ENCODE measurements at regions not wholly inside any gene's neighbourhood (a gene's known extent, or its start where the extent isn't known, plus 50 kb on each side); places are given as distances from the start of the nearest gene placed in this dataset.

DNA sequence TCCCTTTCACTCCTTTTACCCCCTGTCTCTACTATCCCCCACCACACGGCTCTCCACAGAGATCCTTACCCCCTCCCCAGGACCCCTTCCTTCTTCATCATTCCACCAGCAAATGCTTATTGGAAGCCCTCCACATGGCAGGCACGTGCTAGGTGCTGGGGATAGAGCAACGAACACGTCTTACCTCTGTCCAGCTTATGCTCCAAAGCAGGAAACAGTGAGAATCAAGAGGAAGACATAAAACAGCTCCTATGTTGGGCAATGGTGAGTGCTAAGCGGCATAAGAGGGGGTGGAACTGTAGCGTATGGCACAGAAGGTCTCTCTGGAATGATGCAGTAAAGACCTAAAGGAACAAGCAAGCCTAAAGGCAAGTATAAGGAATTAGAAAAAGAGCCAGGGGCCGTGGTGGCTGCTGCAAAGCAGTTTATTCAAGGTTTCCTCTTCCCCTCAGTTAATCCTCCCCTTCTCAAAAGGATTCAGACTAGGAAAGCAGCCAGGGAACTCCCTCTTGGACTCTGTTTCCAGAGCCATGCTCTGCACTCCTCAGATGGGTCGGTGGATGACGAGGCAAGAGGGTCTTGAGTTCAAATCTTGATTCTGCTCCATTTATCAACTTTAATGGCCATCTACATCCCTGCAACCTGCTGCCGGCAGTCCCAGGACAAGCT lies 289.4 kb downstream of the FOXO1 start:
- DNase-seq = no peak

DNA sequence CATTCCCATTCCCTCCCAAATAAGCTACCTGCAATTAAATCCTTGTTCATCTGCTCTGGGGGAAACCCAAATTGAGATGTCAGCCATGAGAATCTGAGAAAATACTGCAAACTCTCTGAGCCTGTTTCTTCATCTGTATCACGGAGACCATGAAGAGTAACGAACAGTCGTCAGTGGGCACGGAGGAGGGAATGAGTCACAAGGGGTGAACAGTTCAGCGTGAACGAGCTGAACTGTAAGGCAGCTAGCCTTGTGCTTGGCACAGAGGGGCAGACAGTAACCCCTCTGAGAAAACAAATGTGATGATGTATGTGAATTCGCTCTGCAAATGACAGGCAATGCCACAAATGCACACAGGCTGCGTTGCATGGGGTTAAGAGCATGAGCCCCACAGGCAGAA lies 288.7 kb downstream of the FOXO1 start:
- no peak for DNase-seq

DNA sequence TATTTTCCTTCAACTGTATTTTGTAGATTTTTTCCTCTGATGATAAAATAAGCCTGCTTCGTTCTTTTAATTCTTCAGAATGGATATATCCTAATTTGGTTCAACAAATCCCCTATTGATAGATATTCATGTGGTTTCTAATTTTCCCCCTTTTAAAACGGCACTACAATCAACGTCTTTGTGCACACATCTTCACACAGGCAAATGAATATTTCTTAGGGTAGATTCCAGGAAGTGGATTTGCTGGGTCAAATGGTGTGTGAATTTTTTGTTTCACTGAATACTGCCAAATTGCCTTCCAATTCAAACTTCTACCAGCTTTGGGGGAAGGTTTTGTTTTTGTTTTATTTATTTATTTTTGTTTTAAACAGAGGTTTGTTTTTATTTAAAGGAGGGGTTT lies 287.2 kb downstream of the FOXO1 start:
- DNase-seq = peak; percentile 34

DNA sequence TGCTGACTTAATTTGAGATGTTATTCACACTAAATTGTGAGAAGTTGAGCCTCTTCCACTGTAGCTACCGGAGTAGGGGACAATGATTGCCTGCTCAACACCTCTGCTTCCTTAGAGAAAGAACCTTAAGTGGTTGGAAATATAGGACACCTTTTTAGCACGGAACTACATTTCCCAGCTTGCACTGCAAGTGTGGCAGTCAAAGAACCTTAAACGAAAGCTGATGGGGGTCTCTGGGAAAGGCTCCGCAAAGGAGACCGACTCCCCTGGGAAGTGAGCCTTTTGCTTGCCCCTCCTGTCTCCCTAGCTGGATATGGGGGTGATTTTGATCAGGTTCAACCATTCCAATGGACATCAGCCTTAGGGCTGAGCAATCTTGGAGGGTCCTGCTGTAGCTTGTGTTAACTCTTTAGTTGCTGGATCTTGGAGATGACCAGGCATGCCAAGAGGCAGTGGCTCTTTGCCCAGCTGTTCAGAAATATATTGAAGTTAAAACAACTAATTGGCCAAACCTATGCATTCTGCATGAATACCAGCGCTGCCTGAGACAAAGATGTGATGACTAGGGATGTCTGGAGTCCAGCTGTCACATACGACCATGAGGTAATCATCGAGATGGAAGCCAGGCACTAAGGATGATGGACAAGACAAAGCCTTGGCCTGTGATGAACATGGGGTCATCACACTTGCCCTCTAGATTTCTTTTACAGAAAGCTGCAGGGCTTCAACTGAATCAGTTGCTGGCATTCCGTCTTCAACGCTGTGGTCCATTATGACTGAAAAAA lies 286.5 kb downstream of the FOXO1 start:
- no peak for DNase-seq

DNA sequence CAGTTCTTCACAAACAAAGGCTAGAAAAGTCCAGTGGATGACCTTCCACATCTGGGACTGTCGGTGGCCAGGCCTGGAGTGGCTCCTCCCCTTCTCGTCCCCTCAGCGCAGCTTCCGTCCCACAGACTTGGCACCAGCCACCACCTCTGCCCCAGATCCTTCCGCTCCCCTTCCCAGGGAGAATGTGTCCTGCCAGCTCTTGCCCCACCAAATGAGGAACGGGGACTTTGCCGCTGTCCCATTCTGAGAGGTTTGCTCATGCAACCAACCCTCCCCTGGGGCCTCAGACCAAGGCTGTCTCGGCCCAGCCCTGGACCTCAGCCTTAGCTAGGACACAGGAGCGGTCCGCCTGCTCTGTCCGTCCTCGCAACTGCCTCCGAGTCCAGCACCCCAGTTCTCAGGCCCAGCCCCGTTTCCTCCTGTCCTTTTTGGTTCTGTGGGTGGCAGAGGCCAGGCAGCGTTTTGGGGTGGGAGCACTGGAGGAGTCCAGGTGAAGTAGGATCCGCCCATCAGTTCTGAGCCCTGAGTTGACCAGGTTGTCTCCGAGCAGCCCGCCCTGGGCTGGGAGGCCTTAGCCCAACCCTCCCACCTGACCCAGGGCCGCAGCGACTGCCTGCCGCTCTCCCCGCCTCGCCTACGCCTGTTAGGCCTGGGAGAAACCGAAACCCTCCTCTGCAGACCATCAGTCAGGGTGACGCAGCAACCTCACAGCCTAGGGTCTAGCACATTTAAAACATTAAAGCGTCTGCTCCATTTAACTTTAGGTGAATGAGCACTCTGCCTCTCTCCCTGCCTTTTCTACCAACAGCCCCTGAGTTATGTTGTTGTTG lies 284.3 kb downstream of the FOXO1 start:
- DNase-seq = no peak

DNA sequence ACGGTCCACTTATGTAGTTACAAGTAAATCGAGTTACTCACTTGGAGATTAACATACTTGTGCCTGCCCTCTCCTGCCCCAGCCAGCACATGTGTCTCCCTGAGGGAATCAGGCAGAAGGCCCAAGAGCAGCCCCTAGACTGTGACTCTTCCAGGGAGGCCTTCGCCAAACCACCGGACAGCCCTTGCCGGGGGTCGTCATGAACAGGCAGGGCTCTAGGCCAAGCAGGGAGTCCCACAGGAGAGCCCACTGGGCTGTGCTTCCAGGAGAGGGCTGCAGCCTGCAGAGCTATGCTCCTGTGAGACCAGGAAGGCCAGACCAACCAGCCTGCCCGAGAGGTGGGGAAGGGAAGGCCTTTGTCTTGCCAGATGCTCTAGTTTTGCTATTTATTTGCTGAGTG lies 283.3 kb downstream of the FOXO1 start:
- DNase-seq = no peak

DNA sequence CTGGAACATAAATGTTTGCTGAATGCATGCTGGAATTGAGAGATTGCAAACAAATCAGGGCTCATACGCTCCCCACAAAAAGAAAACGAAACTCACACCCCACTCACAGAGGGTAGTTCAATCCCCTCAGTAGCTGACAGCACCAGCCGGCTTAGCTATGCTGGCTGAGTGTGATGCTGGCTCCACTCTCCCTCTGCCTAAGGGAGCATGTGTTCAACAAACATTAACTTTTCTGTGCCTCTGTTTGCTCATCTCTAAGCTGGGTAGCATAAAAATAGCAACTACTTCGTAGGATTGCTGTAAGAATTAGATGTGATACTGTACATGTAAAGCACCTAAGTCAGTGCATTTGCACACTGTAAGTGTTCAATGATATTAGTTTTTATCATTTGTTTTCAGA lies 282.6 kb downstream of the FOXO1 start:
- DNase-seq = no peak

DNA sequence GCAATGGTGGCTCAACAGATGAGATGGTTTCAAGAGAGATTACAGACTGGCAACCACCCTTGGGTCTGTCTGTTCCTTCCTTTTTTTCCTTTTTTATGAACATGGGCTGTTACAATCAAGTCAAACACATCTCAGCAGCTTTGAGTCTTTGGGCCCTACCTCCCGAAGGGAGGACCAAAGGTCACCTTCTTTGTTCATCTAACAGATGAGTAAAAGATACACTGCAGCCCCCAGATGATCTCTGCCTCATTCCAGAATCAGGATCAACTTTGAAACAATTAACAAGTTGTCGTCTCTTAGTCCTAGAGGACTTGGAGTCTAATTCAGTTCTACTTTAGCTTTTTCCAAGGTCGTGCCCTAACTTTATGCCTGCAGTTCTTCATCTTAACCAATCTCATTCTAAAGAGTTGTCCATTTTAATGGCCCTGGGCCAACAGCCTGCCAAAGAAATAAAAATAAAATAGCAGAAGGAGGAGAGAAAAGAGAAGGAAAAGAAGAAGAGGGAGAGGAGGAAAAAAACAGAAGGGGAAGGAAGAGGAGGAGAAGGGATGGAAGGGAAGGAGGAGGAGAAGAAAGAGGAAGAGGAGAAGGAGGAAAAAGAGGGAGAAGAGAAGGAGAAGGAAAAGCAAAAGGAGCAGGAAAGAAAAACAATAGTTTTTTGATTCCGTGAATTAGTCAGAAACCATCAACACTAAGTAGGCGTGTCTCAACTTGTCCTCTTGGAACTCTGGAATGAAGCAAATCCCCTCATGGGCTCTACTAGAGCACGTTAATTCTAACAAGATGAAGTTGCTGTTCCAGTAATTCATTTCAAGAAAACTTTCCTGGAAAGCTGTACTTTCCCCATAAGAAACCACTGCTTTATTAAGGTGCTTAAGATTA lies 281.2 kb downstream of the FOXO1 start:
- no peak for DNase-seq

DNA sequence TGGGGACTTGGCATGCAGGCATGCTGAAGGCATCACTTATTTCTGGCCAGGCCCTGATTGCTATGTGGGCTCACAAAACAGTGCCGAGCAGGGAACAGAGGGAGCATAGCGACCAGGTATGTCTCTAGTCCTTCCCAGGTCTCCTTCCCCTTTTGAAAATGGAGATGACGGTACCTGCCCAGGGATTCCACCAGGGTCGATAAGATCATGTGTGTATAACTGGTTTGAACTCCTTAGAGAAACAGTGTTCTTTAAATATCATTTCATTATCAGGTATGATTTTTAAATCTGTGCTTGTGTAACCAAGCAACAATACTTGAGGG lies 280.6 kb downstream of the FOXO1 start:
- DNase-seq = no peak

DNA sequence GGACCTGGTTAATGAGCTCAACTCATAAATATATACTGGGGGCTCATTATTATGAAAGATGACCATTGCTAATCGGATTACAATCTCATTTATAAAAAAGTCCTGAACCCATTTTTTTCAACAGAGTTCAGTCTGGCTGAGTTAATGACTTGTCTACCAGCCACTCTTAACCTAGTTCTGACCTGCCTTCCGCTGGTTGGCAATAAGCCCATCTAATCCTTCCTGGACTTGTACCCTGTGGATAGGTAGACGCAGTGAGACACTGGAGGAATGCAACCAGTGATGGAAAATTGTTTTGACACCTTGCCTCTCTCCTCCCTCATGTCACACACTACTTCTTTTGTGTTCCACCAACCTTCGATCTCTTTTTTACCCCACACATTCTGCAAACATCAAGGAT lies 279.9 kb downstream of the FOXO1 start:
- DNase-seq = no peak

DNA sequence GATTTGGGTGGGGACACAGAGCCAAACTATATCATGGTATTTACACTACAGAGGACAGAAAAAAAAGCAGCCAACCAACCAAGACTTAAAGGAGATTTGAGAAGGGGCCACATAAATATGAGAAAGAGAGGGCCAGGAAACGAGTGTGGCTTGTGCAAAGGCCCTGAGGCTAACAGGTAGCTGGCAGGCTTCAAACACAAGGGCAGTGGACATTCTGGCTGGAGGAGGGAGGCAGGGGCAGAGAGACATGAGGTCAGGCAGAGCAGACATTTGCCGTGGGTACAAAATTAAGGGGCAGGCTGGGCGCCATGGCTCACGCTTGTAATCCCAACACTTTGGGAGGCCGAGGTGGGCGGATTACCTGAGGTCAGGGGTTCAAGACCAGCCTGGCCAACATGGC lies 278.7 kb downstream of the FOXO1 start:
- no peak for DNase-seq

DNA sequence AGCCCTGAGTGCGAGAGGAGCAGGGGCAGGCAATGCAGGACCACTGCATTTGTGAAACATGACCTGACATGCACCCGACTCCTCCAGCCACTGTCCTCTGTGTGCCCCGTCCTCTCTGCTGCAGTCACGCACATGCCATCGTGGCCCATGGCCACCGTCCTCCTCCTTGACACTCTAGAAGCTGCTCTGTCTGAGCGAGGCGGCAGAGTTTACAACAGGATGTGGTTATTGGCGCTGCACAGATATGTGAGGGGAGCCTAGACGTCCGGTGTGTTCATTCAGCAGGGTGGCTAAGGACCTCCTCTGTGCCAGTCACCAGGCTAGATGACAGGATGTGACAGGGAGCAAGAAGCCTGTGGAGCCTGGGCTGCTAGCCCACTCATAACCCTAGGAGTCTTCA lies 277.8 kb downstream of the FOXO1 start:
- no peak for DNase-seq

DNA sequence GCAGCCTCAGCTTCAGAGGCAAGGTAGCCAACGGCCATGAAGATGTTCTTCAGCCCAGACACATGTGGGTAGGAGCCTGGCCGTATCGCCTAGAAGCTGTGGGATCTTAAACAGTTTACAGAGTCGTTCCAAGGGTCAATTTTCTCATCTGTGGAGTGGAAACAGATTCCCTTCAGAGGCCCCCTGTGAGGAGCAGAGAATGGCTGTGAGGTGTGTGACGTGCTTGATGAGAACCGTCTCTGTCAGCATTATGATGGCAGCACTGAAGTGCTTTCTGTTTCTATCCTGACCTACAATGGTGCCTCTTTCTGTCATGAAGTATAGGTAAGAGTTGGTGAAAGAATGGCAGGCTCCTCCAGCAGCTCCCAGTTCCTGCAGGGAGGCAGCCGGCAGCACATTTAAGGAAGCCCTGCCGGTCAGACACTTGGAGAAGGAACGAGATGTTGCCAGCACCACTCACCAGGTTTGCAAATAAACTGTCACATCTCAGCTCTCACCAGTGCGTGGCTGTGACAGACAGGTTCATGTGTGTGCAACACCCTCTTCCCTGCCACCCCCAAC lies 277.3 kb downstream of the FOXO1 start:
- DNase-seq = no peak

DNA sequence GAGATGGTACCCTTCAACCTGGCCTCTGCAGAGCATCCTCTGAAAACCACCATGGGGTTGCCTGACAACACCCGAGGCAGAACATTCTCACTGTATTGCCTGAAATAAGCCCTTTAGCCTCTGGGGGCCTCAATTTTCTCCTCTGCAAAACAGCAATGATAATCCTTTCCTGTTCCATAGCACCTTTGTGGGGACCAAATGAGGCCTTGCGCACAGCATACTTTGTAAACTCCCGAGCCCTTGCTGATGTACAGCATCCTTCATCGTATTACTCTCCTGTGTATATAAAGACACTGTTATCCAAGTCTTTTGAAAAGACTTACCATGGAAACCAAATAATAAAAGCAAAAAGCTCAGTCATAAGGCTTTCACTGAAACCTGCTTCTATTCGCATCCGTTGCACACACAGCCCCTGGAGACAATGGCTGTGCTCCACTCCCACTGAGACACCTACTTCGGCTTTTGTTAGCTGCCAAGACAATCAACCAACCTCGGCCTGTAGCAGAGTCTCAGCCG lies 276.0 kb downstream of the FOXO1 start:
- DNase-seq = no peak

DNA sequence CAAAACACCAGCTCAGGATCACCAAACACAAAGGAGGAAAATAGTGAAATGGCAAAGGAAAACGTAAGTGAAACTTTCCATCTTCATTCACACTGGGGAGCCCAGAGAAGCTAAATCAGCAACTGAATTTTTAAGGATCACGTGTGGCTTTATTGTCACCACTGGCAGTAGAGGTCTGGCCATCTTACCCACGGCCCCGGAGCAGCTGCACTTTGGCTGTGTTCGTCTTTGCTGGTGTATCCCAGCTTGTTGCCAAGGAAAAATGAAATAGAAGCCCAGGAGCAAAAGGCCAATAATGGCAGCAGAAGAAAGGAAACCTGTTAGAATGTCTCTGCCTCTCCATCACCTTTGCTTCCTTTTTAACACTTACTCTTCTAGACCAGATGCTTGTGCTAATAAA lies 274.7 kb downstream of the FOXO1 start:
- no peak for DNase-seq

DNA sequence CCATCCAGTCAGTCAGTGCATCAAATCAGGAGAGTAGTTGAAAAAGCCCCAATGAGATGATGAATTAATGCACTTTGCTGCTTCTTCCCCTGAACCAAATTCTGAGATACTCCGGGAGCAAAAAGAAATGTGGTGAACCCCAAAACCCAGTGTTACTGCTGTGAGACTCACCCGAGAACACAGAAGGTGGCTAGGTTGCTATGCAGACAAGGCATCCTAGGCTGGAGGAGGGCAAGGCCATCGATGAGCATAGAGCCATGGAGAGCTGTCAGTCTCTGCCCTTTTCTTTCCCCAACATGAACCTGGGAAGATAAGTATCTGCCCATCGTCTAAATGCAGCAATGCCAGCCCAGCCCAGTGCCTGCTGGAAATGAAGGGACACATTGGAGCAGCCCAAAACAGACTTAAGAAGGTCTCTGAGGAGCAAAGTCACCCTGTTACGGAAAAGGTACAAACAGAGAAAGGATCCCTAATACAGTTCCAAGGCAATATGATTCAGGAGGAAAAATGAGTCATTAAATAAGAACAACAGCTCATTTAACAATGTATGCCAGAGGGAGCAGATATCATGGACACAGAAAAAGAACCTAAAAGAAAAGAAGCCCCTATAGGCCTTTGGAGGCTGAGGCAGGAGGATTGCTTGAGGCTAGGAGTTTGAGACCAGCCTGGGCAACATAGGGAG lies 272.0 kb downstream of the FOXO1 start:
- no peak for DNase-seq

DNA sequence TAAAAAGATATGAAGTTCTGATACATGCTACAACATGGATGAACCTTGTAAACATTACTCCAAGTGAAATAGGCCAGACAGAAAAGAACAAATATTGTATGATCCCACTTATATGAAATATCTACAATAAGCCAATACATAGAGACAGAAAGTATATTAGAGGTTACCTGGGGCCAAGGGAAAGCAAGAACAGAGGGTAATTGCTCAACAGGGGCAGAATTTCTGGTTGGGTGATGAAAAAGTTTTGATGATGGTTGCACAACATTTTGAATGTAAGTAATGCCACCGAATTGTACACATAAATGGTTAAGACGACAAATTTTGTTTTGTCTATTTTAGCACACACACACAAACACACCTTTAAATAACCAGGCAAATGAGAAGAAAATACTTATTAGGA lies 268.4 kb downstream of the FOXO1 start:
- no peak for DNase-seq

DNA sequence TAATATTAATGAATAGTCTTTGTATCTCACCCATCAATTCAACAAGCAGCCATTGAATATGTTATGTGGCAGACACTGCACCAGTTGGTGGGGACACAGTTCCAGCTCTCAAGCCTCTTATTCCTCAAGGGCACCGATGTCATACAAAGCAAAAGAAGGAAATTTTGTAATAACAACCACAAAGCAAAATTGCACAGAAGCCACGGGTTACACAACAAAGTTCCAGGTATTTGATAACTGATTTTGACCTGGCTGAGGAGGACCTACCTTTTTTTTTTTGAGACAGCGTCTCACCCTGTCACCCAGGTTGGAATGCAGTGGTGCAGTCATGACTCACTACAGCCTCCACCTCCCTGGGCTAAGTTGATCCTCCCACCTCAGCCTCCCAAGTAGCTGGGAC lies 266.7 kb downstream of the FOXO1 start:
- no peak for DNase-seq

DNA sequence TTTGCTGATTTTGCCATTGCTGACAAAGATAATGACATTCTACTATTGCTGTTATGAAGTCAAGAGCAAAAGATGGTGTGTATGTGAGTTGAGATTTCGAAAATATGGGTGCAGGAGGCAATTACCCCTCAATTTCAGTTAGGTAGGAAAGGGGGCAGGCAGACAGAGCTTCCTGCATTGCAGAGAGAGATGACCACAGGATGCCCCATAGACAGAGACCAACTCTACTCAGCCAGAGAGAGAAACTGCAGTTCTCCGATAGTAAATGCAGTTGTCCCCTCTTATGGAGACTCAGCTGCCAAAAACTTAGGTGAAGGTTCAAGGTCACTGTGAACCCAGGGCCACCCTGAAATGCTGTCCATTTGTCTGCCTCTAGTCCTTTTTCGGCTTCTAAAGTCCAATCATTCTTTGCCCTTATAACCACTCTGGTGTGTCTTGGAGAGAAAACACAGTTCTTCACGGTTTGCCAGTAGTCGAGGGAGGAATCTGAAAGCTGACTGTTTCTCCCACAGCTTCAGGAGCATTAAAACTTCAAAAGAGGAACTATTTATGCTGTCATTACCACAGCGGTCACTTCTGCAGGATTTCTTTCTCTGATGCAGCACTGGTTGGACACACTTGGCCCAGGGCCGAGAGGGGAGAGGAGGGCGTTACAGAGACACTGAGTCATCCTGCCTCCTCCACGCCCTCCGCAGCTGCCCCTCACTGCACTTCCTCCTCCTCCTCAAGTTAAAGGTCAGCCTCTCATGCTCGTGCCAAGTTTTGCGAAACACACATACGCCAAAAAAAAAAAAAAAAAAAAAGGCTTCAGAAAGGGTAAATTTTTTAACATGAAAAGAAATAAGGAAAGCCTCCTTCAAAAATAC lies 264.3 kb downstream of the FOXO1 start:
- DNase-seq = no peak

DNA sequence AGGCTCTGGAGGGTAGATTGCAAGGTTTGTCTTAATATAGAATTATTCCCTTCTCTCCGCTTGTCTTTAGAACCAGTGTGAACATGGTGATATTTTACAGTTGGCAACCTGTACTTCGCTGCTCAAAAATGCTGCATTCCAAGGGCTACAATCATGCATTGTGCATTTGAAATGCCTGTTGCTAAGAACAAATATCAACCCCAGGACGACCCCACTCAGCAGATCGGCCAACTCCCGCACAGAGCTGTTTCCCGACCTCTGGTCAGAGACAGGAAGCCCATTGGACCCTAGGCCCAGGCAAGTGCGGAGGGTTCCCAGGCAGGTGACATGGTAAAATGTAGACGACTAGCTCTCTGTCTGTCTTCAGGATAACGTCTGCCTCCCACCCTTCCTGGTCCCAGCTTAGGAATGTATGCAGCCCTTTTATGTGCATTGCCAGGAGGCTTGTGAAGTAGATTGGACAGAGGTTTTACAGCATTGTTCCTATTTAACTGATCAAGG lies 263.5 kb downstream of the FOXO1 start:
- DNase-seq = no peak
